Gastrocnemius medialis (tissue), 4 donors: ENCODE measurements at regions not wholly inside any gene's neighbourhood (a gene's known extent, or its start where the extent isn't known, plus 50 kb on each side); places are given as distances from the start of the nearest gene placed in this dataset.

Experiments used
- ATAC-seq, 2 donors: fragments of 150-250 bp; one replicate each; pipeline ENCODE4 v1.9.1; 2016
- DNase-seq, 2 donors: peaks; one replicate each; pipeline ENCODE4 v3.0.0-alpha.2; 2019
- H3K27ac ChIP-seq, 4 donors: fragments of 200-600 bp; sonication (generic); 1 replicate in 1 of 4; 2 replicates in 3 of 4; pipeline ENCODE4 v1.5.1; 2016 to 2018; ENCODE audit warnings: mild to moderate bottlenecking in 2 of 4, moderate library complexity in 1 of 4
- H3K27me3 ChIP-seq, 3 donors: fragments of 200-600 bp; sonication (generic) in 2 of 3; 1 replicate in 1 of 3; 2 replicates in 2 of 3; pipeline versions ENCODE4 v1.5.1 to v1.6.0; 2016 to 2019; ENCODE audit warnings: mild to moderate bottlenecking in 1 of 3, moderate library complexity in 1 of 3
- H3K36me3 ChIP-seq, 2 donors: fragments of 200-600 bp; sonication (generic) in 1 of 2; one replicate each; pipeline ENCODE4 v1.5.1; 2017 to 2018
- H3K4me1 ChIP-seq, 2 donors: fragments of 200-600 bp; sonication (generic) in 1 of 2; one replicate each; pipeline ENCODE4 v1.5.1; 2016 to 2017; ENCODE audit warnings: mild to moderate bottlenecking in 2 of 2
- H3K4me3 ChIP-seq, 4 donors: fragments of 200-600 bp; sonication (generic) in 3 of 4; 1 replicate in 1 of 4; 2 replicates in 3 of 4; pipeline ENCODE4 v1.5.1; 2016 to 2019; ENCODE audit warnings: mild to moderate bottlenecking in 2 of 4
- H3K9me3 ChIP-seq, 3 donors: fragments of 200-600 bp; sonication (generic) in 2 of 3; 1 replicate in 1 of 3; 2 replicates in 2 of 3; pipeline ENCODE4 v1.5.1; 2016 to 2019
- POLR2A ChIP-seq, 2 donors: fragments of 450-650 bp; IDR thresholded peaks; one replicate each; pipeline ENCODE4 v1.6.1; 2017; ENCODE audit warnings: antibody characterized with exemption in 2 of 2, mild to moderate bottlenecking in 2 of 2, moderate library complexity in 2 of 2
- in situ Hi-C, 4 donors: fragments of 200-750 bp; cut with MboI; loops; one replicate each; pipeline versions ENCODE4 v1.15.0 to v1.8.0; 2017; ENCODE audit warnings: low sequenced_read_pairs in 4 of 4
- intact Hi-C: fragments of 100-400 bp; cut with DNase I; formaldehyde crosslinking; loops from one replicate; pipeline ENCODE4 v1.15.1; 2023; ENCODE audit warnings: low total_unique reads
- TF ChIP-seq, protein P1 (sequence below), 5 experiments: fragments of 450-650 bp in 3 of 5; fragments of 200-600 bp in 2 of 5; sonication (generic) in 2 of 5; IDR thresholded peaks in 4 of 5; conservative IDR thresholded peaks in 1 of 5; 1 replicate in 4 of 5; 2 replicates in 1 of 5; pipeline ENCODE4 v1.5.1; 2016 to 2019; ENCODE audit warnings: antibody characterized with exemption in 5 of 5, mild to moderate bottlenecking in 3 of 5, moderate library complexity in 3 of 5

- no peak overlapping the region for H3K27ac ChIP-seq
- H3K4me3 ChIP-seq: no peak overlapping the region
- H3K9me3 ChIP-seq: no peaks in the 10 kb centered on the region
- peaks cover 3 to 5% of the 10 kb centered on the region in 2 donors for H3K4me1 ChIP-seq
- ATAC-seq (no peak), DNase-seq (no peak)
- no peaks in the 10 kb centered on the region for H3K27me3 ChIP-seq
- intact Hi-C loops (loop anchor here (10.0 kb wide), 1 partner anchor 441 kb away; no protein-coding TSS in a partner anchor), in situ Hi-C loops (loop anchor here in 1 of 4 donors (25.0 kb wide), 1 partner anchor 439 kb away; no protein-coding TSS in a partner anchor)
- H3K36me3 ChIP-seq: no peaks in the 10 kb centered on the region
- no peak for TF ChIP-seq POLR2A (IDR thresholded peaks at IDR 0.05)
- TF ChIP-seq, protein P1, sequence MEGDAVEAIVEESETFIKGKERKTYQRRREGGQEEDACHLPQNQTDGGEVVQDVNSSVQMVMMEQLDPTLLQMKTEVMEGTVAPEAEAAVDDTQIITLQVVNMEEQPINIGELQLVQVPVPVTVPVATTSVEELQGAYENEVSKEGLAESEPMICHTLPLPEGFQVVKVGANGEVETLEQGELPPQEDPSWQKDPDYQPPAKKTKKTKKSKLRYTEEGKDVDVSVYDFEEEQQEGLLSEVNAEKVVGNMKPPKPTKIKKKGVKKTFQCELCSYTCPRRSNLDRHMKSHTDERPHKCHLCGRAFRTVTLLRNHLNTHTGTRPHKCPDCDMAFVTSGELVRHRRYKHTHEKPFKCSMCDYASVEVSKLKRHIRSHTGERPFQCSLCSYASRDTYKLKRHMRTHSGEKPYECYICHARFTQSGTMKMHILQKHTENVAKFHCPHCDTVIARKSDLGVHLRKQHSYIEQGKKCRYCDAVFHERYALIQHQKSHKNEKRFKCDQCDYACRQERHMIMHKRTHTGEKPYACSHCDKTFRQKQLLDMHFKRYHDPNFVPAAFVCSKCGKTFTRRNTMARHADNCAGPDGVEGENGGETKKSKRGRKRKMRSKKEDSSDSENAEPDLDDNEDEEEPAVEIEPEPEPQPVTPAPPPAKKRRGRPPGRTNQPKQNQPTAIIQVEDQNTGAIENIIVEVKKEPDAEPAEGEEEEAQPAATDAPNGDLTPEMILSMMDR (IDR thresholded peaks at IDR 0.05 in 4 of 5, conservative IDR thresholded peaks at IDR 0.05 in 1 of 5): no peak
Measured at GRCh38 chr6:145026267-145026679, 709.0 kb downstream of the EPM2A start.

- DNase-seq: no peak
- H3K27ac ChIP-seq: no peak overlapping the region
- peaks cover 3 to 5% of the 10 kb centered on the region in 2 donors for H3K4me1 ChIP-seq
- TF ChIP-seq, protein P1 (IDR thresholded peaks at IDR 0.05 in 4 of 5, conservative IDR thresholded peaks at IDR 0.05 in 1 of 5): peak in 4 of 5 experiments; percentile 22 to 44 (median 31)
- TF ChIP-seq POLR2A (IDR thresholded peaks at IDR 0.05): no peak
- in situ Hi-C loops: loop anchor here in 1 of 4 donors (25.0 kb wide), 1 partner anchor 441 kb away; no protein-coding TSS in a partner anchor
- no peaks in the 10 kb centered on the region for H3K27me3 ChIP-seq
- intact Hi-C loops: loop anchor here (10.0 kb wide), 1 partner anchor 443 kb away; no protein-coding TSS in a partner anchor
- H3K4me3 ChIP-seq: no peak overlapping the region
- H3K36me3 ChIP-seq: no peaks in the 10 kb centered on the region
- H3K9me3 ChIP-seq: no peaks in the 10 kb centered on the region
- peak in 1 of 2 donors; percentile 33 for ATAC-seq
Measured at GRCh38 chr6:145028144-145028818, 707.0 kb downstream of the EPM2A start.

DNA sequence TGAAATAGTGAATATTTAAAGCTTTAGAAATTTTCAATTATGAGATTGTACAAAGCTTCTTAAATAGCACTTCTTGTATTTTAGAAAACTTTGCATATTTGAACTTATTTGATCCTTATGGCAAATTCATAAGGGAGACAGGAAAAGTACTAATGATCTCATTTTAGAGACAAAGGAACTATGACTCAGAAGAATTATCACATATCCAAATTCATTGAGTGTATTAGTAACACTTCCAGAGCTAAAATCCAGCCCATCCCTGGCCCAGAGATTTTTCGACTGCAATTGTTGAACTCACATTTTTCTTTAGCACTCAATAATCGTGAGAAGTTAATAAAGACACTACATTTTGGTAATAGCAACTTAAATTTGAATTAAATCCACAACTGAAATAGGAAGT lies 704.3 kb downstream of the EPM2A start:
- Histone ChIP-seq H3K36me3 (no peaks in the 10 kb centered on the region), H3K27me3 (no peaks in the 10 kb centered on the region), H3K4me1 (no peaks in the 10 kb centered on the region), H3K27ac (no peak overlapping the region), H3K4me3 (no peak overlapping the region), H3K9me3 (no peaks in the 10 kb centered on the region)
- DNase-seq (no peak), ATAC-seq (no peak)
- TF ChIP-seq, protein P1 (IDR thresholded peaks at IDR 0.05 in 4 of 5, conservative IDR thresholded peaks at IDR 0.05 in 1 of 5): no peak
- TF ChIP-seq POLR2A (IDR thresholded peaks at IDR 0.05): no peak
- in situ Hi-C loops: loop anchor here in 1 of 4 donors (25.0 kb wide), 1 partner anchor 444 kb away; no protein-coding TSS in a partner anchor
- intact Hi-C loops: no loop called here

- no peak for TF ChIP-seq POLR2A (IDR thresholded peaks at IDR 0.05)
- TF ChIP-seq, protein P1 (IDR thresholded peaks at IDR 0.05 in 4 of 5, conservative IDR thresholded peaks at IDR 0.05 in 1 of 5): no peak
- Histone ChIP-seq H3K36me3 (no peaks in the 10 kb centered on the region), H3K4me1 (no peaks in the 10 kb centered on the region), H3K9me3 (no peaks in the 10 kb centered on the region), H3K27me3 (no peaks in the 10 kb centered on the region), H3K4me3 (no peak overlapping the region), H3K27ac (no peak overlapping the region)
- in situ Hi-C loops: loop anchor here in 1 of 4 donors (25.0 kb wide), 1 partner anchor 445 kb away; no protein-coding TSS in a partner anchor
- no peak for ATAC-seq
- no peak for DNase-seq
- intact Hi-C loops: no loop called here
Measured at GRCh38 chr6:145031962-145032361, 703.4 kb downstream of the EPM2A start.
